HEK293T (cell line): ENCODE measurements at regions not wholly inside any gene's neighbourhood (a gene's known extent, or its start where the extent isn't known, plus 50 kb on each side); places are given as distances from the start of the nearest gene placed in this dataset.

Experiments used
- CTCF ChIA-PET: fragments of 350-600 bp; formaldehyde crosslinking; extraction: SDS; loops from one replicate; lab custom pipeline; 2021; ENCODE audit warnings: antibody characterized with exemption, inconsistent platforms; lab: Yijun Ruan, JAX
- POLR2A ChIA-PET: fragments of 350-600 bp; formaldehyde crosslinking; extraction: SDS; loops from one replicate; lab custom pipeline; 2020; ENCODE audit warnings: antibody characterized with exemption, inconsistent platforms; lab: Yijun Ruan, JAX
- DNase-seq: peaks from one replicate; pipeline ENCODE4 v3.0.0; 2012; ENCODE audit warnings: mixed read lengths; ENCODE audit errors: extremely low spot score
- ARNT ChIP-seq: fragments of 450-650 bp; IDR thresholded peaks from 2 replicates; pipeline ENCODE4 v1.6.1; 2017; ENCODE audit warnings: mild to moderate bottlenecking
- BHLHE40 ChIP-seq: fragments of 450-650 bp; IDR thresholded peaks from 2 replicates; pipeline ENCODE4 v1.6.1; 2016; ENCODE audit warnings: mild to moderate bottlenecking, moderate library complexity, borderline replicate concordance
- CTBP1 ChIP-seq: fragments of 450-650 bp; IDR thresholded peaks from 2 replicates; pipeline ENCODE4 v1.6.1; 2016; ENCODE audit warnings: borderline replicate concordance
- ELF4 ChIP-seq: fragments of 450-650 bp; IDR thresholded peaks from 2 replicates; pipeline ENCODE4 v1.6.1; 2017; ENCODE audit warnings: antibody characterized with exemption
- FOXA1 ChIP-seq: fragments of 450-650 bp; IDR thresholded peaks from 2 replicates; pipeline ENCODE4 v1.6.1; 2016; ENCODE audit warnings: mild to moderate bottlenecking
- FOXK2 ChIP-seq: fragments of 450-650 bp; IDR thresholded peaks from 2 replicates; pipeline ENCODE4 v1.6.1; 2016; ENCODE audit warnings: mild to moderate bottlenecking
- FOXM1 ChIP-seq: fragments of 450-650 bp; IDR thresholded peaks from 2 replicates; pipeline ENCODE4 v1.6.1; 2017; ENCODE audit warnings: mild to moderate bottlenecking, borderline replicate concordance
- HDGF ChIP-seq: fragments of 450-650 bp; IDR thresholded peaks from 2 replicates; pipeline ENCODE4 v1.6.1; 2017; ENCODE audit warnings: antibody characterized with exemption, borderline replicate concordance
- L3MBTL2 ChIP-seq: fragments of 450-650 bp; conservative IDR thresholded peaks from 2 replicates; pipeline ENCODE4 v1.6.1; 2016; ENCODE audit warnings: mild to moderate bottlenecking
- LEF1 ChIP-seq: fragments of 450-650 bp; IDR thresholded peaks from 2 replicates; pipeline ENCODE4 v1.6.1; 2017; ENCODE audit warnings: mild to moderate bottlenecking, borderline replicate concordance
- NFRKB ChIP-seq: fragments of 450-650 bp; IDR thresholded peaks from 2 replicates; pipeline ENCODE4 v1.6.1; 2016; ENCODE audit warnings: mild to moderate bottlenecking, moderate library complexity
- PKNOX1 ChIP-seq: fragments of 450-650 bp; IDR thresholded peaks from 2 replicates; pipeline ENCODE4 v1.6.1; 2016
- SP1 ChIP-seq: fragments of 450-650 bp; IDR thresholded peaks from 2 replicates; pipeline ENCODE4 v1.6.1; 2017
- SUZ12 ChIP-seq: fragments of 450-650 bp; IDR thresholded peaks from 2 replicates; pipeline ENCODE4 v1.6.1; 2016; ENCODE audit warnings: mild to moderate bottlenecking
- TARDBP ChIP-seq: fragments of 450-650 bp; IDR thresholded peaks from 2 replicates; pipeline ENCODE4 v1.6.1; 2016
- ZNF384 ChIP-seq: fragments of 450-650 bp; IDR thresholded peaks from 2 replicates; pipeline ENCODE4 v1.6.1; 2016

DNA sequence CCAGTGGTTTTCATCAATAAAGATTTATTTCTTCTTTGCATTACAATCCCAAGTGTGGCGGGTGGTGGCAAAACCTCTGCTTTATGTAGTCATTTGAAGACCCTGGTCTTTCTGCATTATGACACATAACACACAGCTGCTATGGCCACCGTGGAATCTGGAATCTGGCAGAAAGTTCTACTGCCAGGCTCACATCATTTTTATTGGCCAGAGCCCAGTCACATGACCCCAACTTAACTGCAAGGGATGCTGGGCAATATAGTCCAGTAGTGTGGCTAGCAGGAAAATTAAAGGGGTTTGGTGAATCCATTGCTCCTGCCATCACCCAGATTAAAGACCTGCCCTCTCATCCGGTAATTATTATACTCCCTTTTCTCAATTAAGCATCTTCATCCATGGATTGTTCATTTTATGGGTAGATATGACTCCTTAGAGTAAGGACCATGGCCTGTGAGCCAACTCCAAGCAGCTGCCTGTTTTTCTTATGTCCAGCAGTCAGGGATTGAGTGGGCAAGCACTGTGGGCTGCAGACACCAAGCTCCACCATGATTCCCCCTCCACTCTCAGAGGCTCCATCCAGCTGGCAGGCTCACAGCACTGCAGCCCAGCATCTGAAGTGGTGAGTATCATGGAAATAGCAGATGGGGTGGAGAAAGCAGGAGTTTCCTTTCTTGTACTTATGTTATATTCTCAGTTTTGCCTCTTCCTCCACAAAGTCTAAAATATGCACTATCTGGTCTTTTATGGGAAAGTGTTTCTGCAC lies 1030.7 kb downstream of the AACS start:
- ChIA-PET CTCF (no interaction called here), POLR2A (no interaction called here)
- TF ChIP-seq SP1 (no peak), BHLHE40 (no peak), HDGF (no peak), LEF1 (no peak), NFRKB (no peak), ELF4 (no peak), ZNF384 (no peak), PKNOX1 (no peak), L3MBTL2 (no peak), SUZ12 (no peak), FOXM1 (no peak), FOXA1 (no peak), CTBP1 (no peak), ARNT (no peak), FOXK2 (no peak), TARDBP (no peak)
- DNase-seq: no peak

DNA sequence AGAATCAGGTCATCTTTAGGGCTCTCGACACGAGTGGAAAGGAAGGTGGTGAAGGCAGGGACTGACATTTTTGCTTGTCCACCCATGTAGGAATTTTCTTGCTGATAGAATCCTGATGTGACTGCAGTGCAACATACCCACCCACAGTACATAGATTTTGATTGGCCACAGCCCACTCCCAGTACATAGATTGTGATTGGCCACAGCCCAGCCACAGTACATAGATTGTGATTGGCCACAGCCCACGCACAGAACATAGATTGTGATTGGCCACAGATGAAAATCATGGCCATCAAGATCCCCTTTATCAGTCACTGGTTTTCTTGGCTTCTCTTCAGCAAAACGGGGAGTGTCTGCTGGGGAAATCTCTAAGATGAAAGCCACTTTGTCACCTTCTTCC lies 1041.5 kb downstream of the AACS start:
- ChIA-PET CTCF (no interaction called here), POLR2A (no interaction called here)
- no peak for DNase-seq
- TF ChIP-seq FOXA1: no peak
- TF ChIP-seq SP1: no peak

DNA sequence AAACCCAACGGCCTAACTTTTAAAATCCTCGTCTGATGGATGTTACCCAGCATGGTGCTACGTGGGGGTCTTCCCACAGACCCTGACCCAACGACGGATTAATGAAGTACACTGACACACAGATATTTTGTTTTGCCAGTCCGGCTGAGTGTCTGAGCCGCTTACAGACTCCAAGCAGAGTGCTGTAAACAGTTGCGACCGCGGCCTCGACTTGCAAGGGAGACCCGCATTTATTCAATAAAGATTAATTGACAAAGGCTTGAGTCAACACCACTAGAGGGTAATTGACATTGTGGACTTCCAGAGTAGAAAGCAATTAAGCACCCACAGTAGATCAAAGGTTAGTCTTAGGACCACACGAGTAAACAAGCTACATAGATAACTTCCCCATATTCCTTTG lies 1042.4 kb downstream of the AACS start:
- POLR2A ChIA-PET: no interaction called here
- CTCF ChIA-PET: no interaction called here
- no peak for TF ChIP-seq HDGF
- TF ChIP-seq BHLHE40: no peak
- no peak for TF ChIP-seq ZNF384
- no peak for TF ChIP-seq SP1
- TF ChIP-seq ARNT: no peak
- no peak for TF ChIP-seq ELF4
- TF ChIP-seq TARDBP: no peak
- no peak for TF ChIP-seq CTBP1
- no peak for DNase-seq

DNA sequence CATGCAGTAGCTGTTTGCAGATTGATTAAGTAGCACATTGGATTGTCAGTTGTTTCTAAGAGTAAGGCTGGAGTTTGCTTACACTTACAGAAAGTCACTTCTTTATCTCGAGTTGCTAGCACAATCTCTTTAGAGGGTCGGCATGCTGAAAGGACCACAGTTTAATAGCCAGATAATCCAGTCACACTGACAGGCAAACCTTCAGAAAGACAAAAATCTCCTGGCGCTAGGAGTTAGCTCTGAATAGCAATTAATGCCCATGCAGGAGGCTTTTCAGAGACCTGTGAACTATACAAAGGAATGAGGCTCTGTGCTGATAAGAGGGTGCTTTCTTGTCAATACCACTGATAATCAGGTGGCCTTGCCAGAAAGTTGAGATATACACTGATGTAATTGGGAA lies 1043.0 kb downstream of the AACS start:
- no peak for DNase-seq
- CTCF ChIA-PET: no interaction called here
- POLR2A ChIA-PET: no interaction called here
- TF ChIP-seq ZNF384 (no peak), SUZ12 (no peak), ARNT (no peak), FOXA1 (no peak), SP1 (no peak), NFRKB (no peak), TARDBP (no peak), FOXK2 (no peak), L3MBTL2 (no peak), LEF1 (no peak), CTBP1 (no peak)

GRCh38 chr12:126112141-126112540 lies 1046.9 kb downstream of the AACS start:
- CTCF ChIA-PET: no interaction called here
- DNase-seq: no peak
- POLR2A ChIA-PET: no interaction called here
- TF ChIP-seq CTBP1: no peak
- TF ChIP-seq LEF1: no peak
- no peak for TF ChIP-seq TARDBP
- no peak for TF ChIP-seq NFRKB
- no peak for TF ChIP-seq ARNT
- TF ChIP-seq BHLHE40: no peak
- no peak for TF ChIP-seq FOXM1
- no peak for TF ChIP-seq ZNF384
- TF ChIP-seq SP1: no peak
- TF ChIP-seq SUZ12: no peak
- no peak for TF ChIP-seq PKNOX1
- no peak for TF ChIP-seq ELF4
- no peak for TF ChIP-seq L3MBTL2

DNA sequence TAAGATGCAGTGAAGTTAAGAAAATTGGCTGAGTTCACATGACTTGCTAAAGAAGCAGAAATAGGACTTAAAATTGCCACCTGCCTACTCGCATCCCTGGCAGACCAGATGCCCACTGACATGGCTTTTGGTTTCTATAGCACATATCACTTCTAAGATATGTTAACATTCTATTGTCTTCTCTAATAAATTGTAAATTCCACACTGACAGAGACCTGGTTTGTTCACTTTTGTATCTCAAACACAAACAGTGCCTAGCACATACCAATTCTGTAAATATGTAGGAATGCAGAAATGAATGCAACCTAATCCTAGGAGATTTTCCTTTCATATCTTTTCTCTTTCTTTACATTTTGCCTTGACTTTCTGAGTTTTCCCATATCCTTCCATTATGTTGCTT lies 1047.6 kb downstream of the AACS start:
- ChIA-PET CTCF (no interaction called here), POLR2A (no interaction called here)

DNA sequence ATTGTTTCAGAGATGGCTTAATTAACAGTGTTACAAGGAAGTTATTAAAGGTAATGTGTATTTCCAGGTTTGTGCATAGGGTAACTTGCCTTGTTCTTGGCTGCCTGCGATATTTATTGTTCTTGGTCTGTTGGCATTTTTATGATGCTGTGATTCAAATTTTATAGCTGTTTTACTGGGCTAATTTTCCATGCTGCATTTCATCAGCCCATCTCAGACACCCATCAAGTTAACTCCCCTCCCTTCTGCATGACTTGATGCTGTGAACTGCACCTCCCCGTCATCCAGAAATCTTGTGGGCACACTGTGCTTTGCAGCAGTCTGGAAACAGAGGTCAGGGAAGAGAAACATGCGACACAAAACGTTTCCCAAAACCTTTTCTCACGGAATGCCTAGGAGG lies 1049.2 kb downstream of the AACS start:
- POLR2A ChIA-PET: no interaction called here
- TF ChIP-seq HDGF (no peak), FOXM1 (no peak), NFRKB (no peak), LEF1 (no peak), CTBP1 (no peak), BHLHE40 (no peak), SP1 (no peak), PKNOX1 (no peak), FOXK2 (no peak), FOXA1 (no peak), ZNF384 (no peak), ELF4 (no peak), SUZ12 (no peak), ARNT (no peak), TARDBP (no peak), L3MBTL2 (no peak)
- CTCF ChIA-PET: no interaction called here
- DNase-seq: no peak

More for the DNA sequence above, 1047.6 kb downstream of the AACS start:
- DNase-seq: no peak
- TF ChIP-seq FOXM1: no peak
- no peak for TF ChIP-seq ZNF384
- TF ChIP-seq LEF1: no peak
- TF ChIP-seq FOXK2: no peak
- no peak for TF ChIP-seq CTBP1
- TF ChIP-seq FOXA1: no peak
- no peak for TF ChIP-seq NFRKB
- no peak for TF ChIP-seq SUZ12
- TF ChIP-seq ARNT: no peak
